Gastroesophageal sphincter (tissue), 3 donors: ENCODE measurements at regions not wholly inside any gene's neighbourhood (a gene's known extent, or its start where the extent isn't known, plus 50 kb on each side); places are given as distances from the start of the nearest gene placed in this dataset.

Experiments used
- EP300 ChIP-seq: sonication (generic); formaldehyde crosslinking; IDR thresholded peaks from one replicate; pipeline ENCODE4 v1.6.1; 2017; ENCODE audit warnings: antibody characterized with exemption, mild to moderate bottlenecking
- POLR2A ChIP-seq, 2 donors: fragments of 450-650 bp; IDR thresholded peaks; one replicate each; pipeline ENCODE4 v1.6.1; 2017; ENCODE audit warnings: antibody characterized with exemption in 2 of 2, mild to moderate bottlenecking in 2 of 2, moderate library complexity in 1 of 2
- POLR2AphosphoS5 ChIP-seq: sonication (generic); formaldehyde crosslinking; IDR thresholded peaks from one replicate; pipeline ENCODE4 v1.6.1; 2017; ENCODE audit warnings: antibody characterized with exemption
- TF ChIP-seq, protein P1 (sequence below), 4 experiments: fragments of 200-600 bp in 2 of 4; fragments of 450-650 bp in 2 of 4; sonication (generic) in 1 of 4; IDR thresholded peaks; one replicate each; pipeline ENCODE4 v1.5.1; 2017 to 2019; ENCODE audit warnings: antibody characterized with exemption in 4 of 4, mild to moderate bottlenecking in 2 of 4, moderate library complexity in 2 of 4

DNA sequence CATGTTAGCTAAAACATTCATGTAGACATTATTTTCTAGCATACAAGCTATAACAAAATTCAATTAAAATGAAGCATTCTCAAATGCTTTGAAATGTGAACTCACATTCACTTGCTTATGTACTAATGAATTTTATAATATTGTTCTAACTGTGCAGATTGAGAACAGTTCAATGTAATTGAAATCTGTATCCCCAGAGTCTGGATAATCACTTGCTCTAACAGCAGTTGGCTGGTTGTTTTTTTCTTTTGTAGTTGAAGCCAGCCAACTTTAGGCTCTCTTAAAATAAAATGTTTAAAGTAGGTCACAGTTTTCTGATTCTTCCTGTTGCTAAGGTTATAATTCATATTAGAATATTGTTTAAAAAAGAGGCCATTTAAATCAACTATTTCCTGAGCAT, 438.9 kb downstream of the NAF1 start:
- no peak for TF ChIP-seq POLR2AphosphoS5
- TF ChIP-seq, protein P1, sequence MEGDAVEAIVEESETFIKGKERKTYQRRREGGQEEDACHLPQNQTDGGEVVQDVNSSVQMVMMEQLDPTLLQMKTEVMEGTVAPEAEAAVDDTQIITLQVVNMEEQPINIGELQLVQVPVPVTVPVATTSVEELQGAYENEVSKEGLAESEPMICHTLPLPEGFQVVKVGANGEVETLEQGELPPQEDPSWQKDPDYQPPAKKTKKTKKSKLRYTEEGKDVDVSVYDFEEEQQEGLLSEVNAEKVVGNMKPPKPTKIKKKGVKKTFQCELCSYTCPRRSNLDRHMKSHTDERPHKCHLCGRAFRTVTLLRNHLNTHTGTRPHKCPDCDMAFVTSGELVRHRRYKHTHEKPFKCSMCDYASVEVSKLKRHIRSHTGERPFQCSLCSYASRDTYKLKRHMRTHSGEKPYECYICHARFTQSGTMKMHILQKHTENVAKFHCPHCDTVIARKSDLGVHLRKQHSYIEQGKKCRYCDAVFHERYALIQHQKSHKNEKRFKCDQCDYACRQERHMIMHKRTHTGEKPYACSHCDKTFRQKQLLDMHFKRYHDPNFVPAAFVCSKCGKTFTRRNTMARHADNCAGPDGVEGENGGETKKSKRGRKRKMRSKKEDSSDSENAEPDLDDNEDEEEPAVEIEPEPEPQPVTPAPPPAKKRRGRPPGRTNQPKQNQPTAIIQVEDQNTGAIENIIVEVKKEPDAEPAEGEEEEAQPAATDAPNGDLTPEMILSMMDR (IDR thresholded peaks at IDR 0.05): no peak
- TF ChIP-seq POLR2A (IDR thresholded peaks at IDR 0.05): no peak
- TF ChIP-seq EP300: no peak
